H1 (cell line): ENCODE measurements at regions not wholly inside any gene's neighbourhood (a gene's known extent, or its start where the extent isn't known, plus 50 kb on each side); places are given as distances from the start of the nearest gene placed in this dataset.
A peak's percentile ranks its signal among the peaks of the same experiment; 100 is the strongest.

ENCODE experiments used
- CTCF ChIA-PET: fragments of 300-600 bp; sonication (Branson Sonifier 250); formaldehyde crosslinking; loops from one replicate; lab custom pipeline; 2021; ENCODE audit not compliant: partially characterized antibody; lab: Charles Lee
- POLR2A ChIA-PET: fragments of 300-600 bp; sonication (Branson Sonifier 250); formaldehyde crosslinking; loops from one replicate; lab custom pipeline; 2021; ENCODE audit warnings: inconsistent platforms; ENCODE audit not compliant: partially characterized antibody; lab: Charles Lee
- DNase-seq, 2 experiments: peaks; one replicate each; pipeline versions ENCODE4 v3.0.0 to v3.0.0-alpha.2; 2010 to 2022; ENCODE audit warnings: low spot score in 2 of 2, low read depth in 1 of 2, mixed read lengths in 1 of 2
- FAIRE-seq: peaks from 2 replicates; lab custom pipeline; 2011; peaks lifted over from hg19 to GRCh38; lab: Jason Lieb, UNC
- H2AFZ ChIP-seq: 2 replicates; pipeline ENCODE4 v1.8.1; 2012; ENCODE audit warnings: low read length, inconsistent platforms
- H2AK5ac ChIP-seq: 2 replicates; pipeline ENCODE4 v1.6.1; 2013; ENCODE audit warnings: low read depth, low read length
- H2BK120ac ChIP-seq: replicated peaks from 2 replicates; pipeline ENCODE3; 2013; ENCODE audit warnings: low read depth, low read length, inconsistent platforms
- H2BK12ac ChIP-seq: 2 replicates; pipeline ENCODE4 v1.6.1; 2013; ENCODE audit warnings: low read depth, low read length
- H2BK15ac ChIP-seq: 2 replicates; pipeline ENCODE4 v1.6.1; 2013; ENCODE audit warnings: low read length
- H2BK20ac ChIP-seq: 2 replicates; pipeline ENCODE4 v1.6.1; 2013; ENCODE audit warnings: low read length
- H2BK5ac ChIP-seq: 2 replicates; pipeline ENCODE4 v1.6.1; 2013; ENCODE audit warnings: low read depth, low read length
- H3K14ac ChIP-seq: 2 replicates; pipeline ENCODE4 v1.6.1; 2013; ENCODE audit warnings: inconsistent platforms; ENCODE audit not compliant: insufficient read length
- H3K18ac ChIP-seq: 2 replicates; pipeline ENCODE4 v1.6.1; 2013; ENCODE audit warnings: low read length; ENCODE audit errors: extremely low read depth
- H3K23ac ChIP-seq: 2 replicates; pipeline ENCODE4 v1.6.1; 2013; ENCODE audit warnings: inconsistent platforms; ENCODE audit not compliant: insufficient read length
- H3K23me2 ChIP-seq: 2 replicates; pipeline ENCODE4 v1.6.1; 2013; ENCODE audit warnings: low read depth, low read length
- H3K27ac ChIP-seq: 2 replicates; pipeline ENCODE4 v1.6.1; 2011; ENCODE audit warnings: low read depth, low read length, inconsistent platforms
- H3K27me3 ChIP-seq, 4 experiments: replicated peaks in 1 of 4; 1 replicate in 1 of 4; 2 replicates in 3 of 4; pipeline versions ENCODE4 v1.6.1 to v1.8.1; 2011 to 2013; ENCODE audit warnings: low read length in 3 of 4, mild to moderate bottlenecking in 3 of 4, inconsistent platforms in 2 of 4, mixed read lengths in 2 of 4, moderate library complexity in 1 of 4; ENCODE audit not compliant: control insufficient read depth in 3 of 4, insufficient read depth in 3 of 4; ENCODE audit errors: extremely low read depth in 1 of 4
- H3K36me3 ChIP-seq, 4 experiments: 2 replicates each; pipeline versions ENCODE4 v1.6.1 to v1.8.1; 2011 to 2013; ENCODE audit warnings: mild to moderate bottlenecking in 4 of 4, low read length in 3 of 4, moderate library complexity in 2 of 4, control low read depth in 1 of 4, inconsistent platforms in 1 of 4; ENCODE audit not compliant: insufficient read depth in 4 of 4, control insufficient read depth in 2 of 4
- H3K4ac ChIP-seq: replicated peaks from 2 replicates; pipeline ENCODE3; 2013; ENCODE audit warnings: low read length, low read depth, mixed read lengths, inconsistent platforms; ENCODE audit not compliant: insufficient read length
- H3K4me1 ChIP-seq, 4 experiments: replicated peaks in 1 of 4; 1 replicate in 1 of 4; 2 replicates in 3 of 4; pipeline versions ENCODE4 v1.6.1 to v1.8.1; 2011 to 2013; ENCODE audit warnings: low read length in 3 of 4, inconsistent platforms in 2 of 4, mixed read lengths in 1 of 4; ENCODE audit not compliant: insufficient read depth in 4 of 4, control insufficient read depth in 3 of 4
- H3K4me2 ChIP-seq, 2 experiments: 2 replicates each; pipeline versions ENCODE4 v1.6.1 to v1.8.1; 2011 to 2013; ENCODE audit warnings: low read depth in 2 of 2, low read length in 2 of 2, control low read depth in 1 of 2, inconsistent platforms in 1 of 2, mild to moderate bottlenecking in 1 of 2; ENCODE audit not compliant: insufficient read depth in 1 of 2
- H3K4me3 ChIP-seq, 4 experiments: fragments of 200-600, 300-600 bp in 1 of 4; sonication (generic), shearing (Covaris generic), sonication (Bioruptor Twin) in 1 of 4; 2 replicates each; pipeline versions ENCODE4 v1.5.1 to v1.8.1; 2011 to 2016; ENCODE audit warnings: low read length in 4 of 4, low read depth in 3 of 4, control low read depth in 2 of 4, inconsistent platforms in 2 of 4, mild to moderate bottlenecking in 2 of 4, mixed read lengths in 1 of 4, moderate library complexity in 1 of 4; ENCODE audit not compliant: insufficient read depth in 2 of 4; ENCODE audit errors: extremely low read depth in 1 of 4
- H3K56ac ChIP-seq: replicated peaks from 2 replicates; pipeline ENCODE3; 2013; ENCODE audit warnings: low read depth, mild to moderate bottlenecking, mixed read lengths, low read length, inconsistent platforms; ENCODE audit not compliant: insufficient read length
- H3K79me1 ChIP-seq: 2 replicates; pipeline ENCODE4 v1.6.1; 2013; ENCODE audit warnings: low read depth, low read length, control low read depth
- H3K79me2 ChIP-seq, 2 experiments: 2 replicates each; pipeline versions ENCODE4 v1.6.1 to v1.8.1; 2012 to 2013; ENCODE audit warnings: low read length in 2 of 2, mild to moderate bottlenecking in 2 of 2, inconsistent platforms in 1 of 2; ENCODE audit not compliant: insufficient read depth in 2 of 2, control insufficient read depth in 1 of 2
- H3K9ac ChIP-seq, 4 experiments: replicated peaks in 1 of 4; 1 replicate in 1 of 4; 2 replicates in 3 of 4; pipeline versions ENCODE4 v1.6.1 to v1.8.1; 2011 to 2013; ENCODE audit warnings: low read depth in 3 of 4, low read length in 3 of 4, control low read depth in 2 of 4, mild to moderate bottlenecking in 2 of 4, moderate library complexity in 2 of 4, inconsistent platforms in 1 of 4; ENCODE audit errors: extremely low read depth in 1 of 4
- H3K9me3 ChIP-seq, 2 experiments: 2 replicates each; pipeline versions ENCODE4 v1.6.1 to v1.8.1; 2012 to 2013; ENCODE audit warnings: mild to moderate bottlenecking in 2 of 2, moderate library complexity in 2 of 2, control low read depth in 1 of 2, inconsistent platforms in 1 of 2, low read depth in 1 of 2, low read length in 1 of 2, mixed read lengths in 1 of 2; ENCODE audit not compliant: insufficient read depth in 2 of 2
- H4K20me1 ChIP-seq, 2 experiments: replicated peaks in 1 of 2; 2 replicates each; pipeline versions ENCODE3 to v1.8.1; 2011 to 2013; ENCODE audit warnings: inconsistent platforms in 2 of 2, low read length in 2 of 2, mild to moderate bottlenecking in 1 of 2; ENCODE audit not compliant: insufficient read depth in 2 of 2, control insufficient read depth in 1 of 2
- H4K5ac ChIP-seq: 2 replicates; pipeline ENCODE4 v1.6.1; 2013; ENCODE audit warnings: low read length, low read depth, mixed read lengths, inconsistent platforms; ENCODE audit not compliant: insufficient read length
- H4K8ac ChIP-seq: 2 replicates; pipeline ENCODE4 v1.8.0; 2013; ENCODE audit warnings: mild to moderate bottlenecking, moderate library complexity, low read length, inconsistent platforms; ENCODE audit not compliant: insufficient read depth; ENCODE audit errors: extremely low read depth
- H4K91ac ChIP-seq: replicated peaks from 2 replicates; pipeline ENCODE3; 2013; ENCODE audit warnings: low read length, mixed read lengths, inconsistent platforms; ENCODE audit not compliant: insufficient read length
- CEBPB ChIP-seq: IDR thresholded peaks from 2 replicates; pipeline ENCODE4 v1.6.1; 2012; ENCODE audit warnings: low read depth, low read length
- MAFK ChIP-seq: IDR thresholded peaks from 2 replicates; pipeline ENCODE4 v1.6.1; 2012; ENCODE audit warnings: low read depth, mild to moderate bottlenecking, improper control_type of control experiment, low read length
- MAX ChIP-seq: IDR thresholded peaks from 2 replicates; pipeline ENCODE4 v1.6.1; 2012; ENCODE audit warnings: inconsistent platforms
- NRF1 ChIP-seq: IDR thresholded peaks from 2 replicates; pipeline ENCODE4 v1.6.1; 2011; ENCODE audit warnings: mild to moderate bottlenecking, low read depth, low read length, improper control_type of control experiment
- RAD21 ChIP-seq, 2 experiments: IDR thresholded peaks in 1 of 2; conservative IDR thresholded peaks in 1 of 2; 2 replicates each; pipeline ENCODE4 v1.6.1; 2011; ENCODE audit warnings: low read depth in 2 of 2, low read length in 2 of 2, improper control_type of control experiment in 1 of 2, inconsistent platforms in 1 of 2, mild to moderate bottlenecking in 1 of 2, moderate library complexity in 1 of 2
- SP1 ChIP-seq: IDR thresholded peaks from 2 replicates; pipeline ENCODE4 v1.6.1; 2011; ENCODE audit warnings: low read depth, low read length
- TBP ChIP-seq: IDR thresholded peaks from 2 replicates; pipeline ENCODE4 v1.6.1; 2011; ENCODE audit warnings: low read depth, low read length, improper control_type of control experiment
- WGBS, 2 experiments: shearing (Covaris generic) in 1 of 2; methylation state at CpG; one replicate each; pipeline versions ENCODE4 v1.1.6 to v1.1.7; 2013 to 2015; ENCODE audit warnings: low lambda C conversion rate in 2 of 2, mixed read lengths in 2 of 2, inconsistent platforms in 1 of 2, low coverage in 1 of 2, missing lambda C conversion rate in 1 of 2; ENCODE audit not compliant: insufficient replicate concordance in 2 of 2, insufficient coverage in 1 of 2, insufficient read length in 1 of 2; ENCODE audit errors: extremely low coverage in 1 of 2, missing lambda C conversion rate in 1 of 2; 5-methylcytosine and 5-hydroxymethylcytosine counted together

- Histone ChIP-seq H3K56ac (no peak overlapping the region), H2BK120ac (no peak overlapping the region), H4K5ac (no peak overlapping the region), H2AFZ (no peak overlapping the region), H3K9ac (no peak overlapping the region), H3K4ac (no peak overlapping the region), H3K79me1 (no peaks in the 10 kb centered on the region), H4K91ac (no peak overlapping the region), H3K9me3 (no peaks in the 10 kb centered on the region), H4K8ac (no peak overlapping the region), H3K23me2 (peaks cover 12% of the 10 kb centered on the region), H3K18ac (no peak overlapping the region), H3K23ac (no peak overlapping the region), H2BK5ac (no peak overlapping the region), H3K4me3 (peak overlapping the region in 1 of 4 experiments; percentile 59; a peak in 3 of 8 replicates), H3K27me3 (peaks cover 57 to 87% (median 84%) of the 10 kb centered on the region in 4 experiments), H3K4me1 (peaks cover 3 to 17% (median 9%) of the 10 kb centered on the region in 4 experiments; a peak in 6 of 7 replicates), H3K14ac (no peak overlapping the region), H3K79me2 (no peaks in the 10 kb centered on the region), H3K36me3 (no peaks in the 10 kb centered on the region)
- ChIA-PET POLR2A (interaction anchor here (1.6 kb wide), 1 partner anchor 17 kb away, joined by 3 read pairs; no protein-coding TSS in a partner anchor), CTCF (interaction anchor here (0.8 to 4.4 kb wide), 7 partner anchors 26 to 79 kb away, joined by 3 to 26 read pairs (median 4); no protein-coding TSS in a partner anchor)
- FAIRE-seq = peak; percentile 78
- WGBS, 2 experiments = 1% methylated on average over 7 of the region's 7 CpGs; no CpG with 5 or more reads in 1 of the 2 experiments
- TF ChIP-seq MAFK (peak; percentile 26; the same call in 1 of the 2 replicates), RAD21 (IDR thresholded peaks at IDR 0.05 in 1 of 2, conservative IDR thresholded peaks at IDR 0.05 in 1 of 2; ENCODE audit: low read depth in 2 of 2, low read length in 2 of 2) (no peak), MAX (peak; percentile 56), NRF1 (no peak), TBP (peak; percentile 99), SP1 (0 out of 2 replicates have a peak, but pooled peaks have one; percentile 14), CEBPB (peak; percentile 34; the same call in 1 of the 2 replicates)
- TF ChIP-seq, all 59 proteins: peak for 5
- Histone ChIP-seq H3K27ac (no peak overlapping the region), H4K20me1 (peaks cover 2 to 8% of the 10 kb centered on the region in 2 experiments), H2AK5ac (no peak overlapping the region), H2BK12ac (no peak overlapping the region), H2BK15ac (no peak overlapping the region), H2BK20ac (no peak overlapping the region), H3K4me2 (peak overlapping the region; percentile 55 to 91)
- DNase-seq = no peak
Measured at GRCh38 chr6:28811873-28812272, 111.9 kb downstream of the TRIM27 start.
